Adrenal gland (tissue), 5 donors: ENCODE measurements at regions not wholly inside any gene's neighbourhood (a gene's known extent, or its start where the extent isn't known, plus 50 kb on each side); places are given as distances from the start of the nearest gene placed in this dataset.

Source experiments
- POLR2A ChIP-seq, 2 donors: fragments of 450-650 bp; IDR thresholded peaks; one replicate each; pipeline ENCODE4 v1.6.1; 2017; ENCODE audit warnings: antibody characterized with exemption in 2 of 2, mild to moderate bottlenecking in 2 of 2, moderate library complexity in 1 of 2
- TF ChIP-seq, protein P1 (sequence below), 6 experiments: fragments of 450-650 bp in 4 of 6; fragments of 200-600 bp in 2 of 6; sonication (generic) in 1 of 6; IDR thresholded peaks; 1 replicate in 5 of 6; 2 replicates in 1 of 6; pipeline versions ENCODE4 v1.5.1 to v1.8.0; 2016 to 2021; ENCODE audit warnings: antibody characterized with exemption in 6 of 6, mild to moderate bottlenecking in 2 of 6, moderate library complexity in 1 of 6
- donor health status: DM: no; HTN: no; CAD: no.

DNA sequence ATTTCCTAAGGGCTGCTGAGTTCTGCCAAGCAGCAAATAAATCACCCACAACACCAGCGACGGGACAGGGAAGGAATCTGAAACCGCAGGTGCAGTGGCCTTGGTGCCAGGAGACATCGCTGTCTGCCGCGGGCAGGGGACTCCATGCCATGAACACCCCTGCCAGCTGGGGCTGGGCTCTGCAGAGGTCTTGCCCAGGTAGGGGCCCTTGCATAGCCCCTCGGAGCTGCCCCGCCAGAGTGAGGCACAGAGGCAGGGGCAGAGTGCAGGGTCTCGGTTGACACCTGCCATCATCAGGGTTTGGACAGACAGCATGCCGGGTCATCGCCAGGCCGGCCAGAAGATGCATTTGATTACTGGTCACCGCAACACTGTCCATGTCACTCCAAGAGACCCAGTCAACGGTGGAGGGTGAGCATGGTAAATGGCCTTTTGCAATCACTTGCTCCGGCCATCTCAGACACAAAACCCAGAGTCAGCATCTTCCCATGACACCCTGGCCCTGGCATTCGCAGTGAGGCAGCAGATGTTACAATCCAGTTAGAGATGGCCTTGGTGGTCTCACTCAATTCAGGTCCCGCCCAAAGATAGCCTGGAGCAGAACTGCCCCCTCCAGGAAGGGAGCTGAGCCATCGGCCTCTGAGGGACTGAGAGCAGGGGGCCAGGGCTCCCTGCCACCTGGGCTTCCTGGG, 255.4 kb downstream of the NDUFA10 start:
- TF ChIP-seq, protein P1, sequence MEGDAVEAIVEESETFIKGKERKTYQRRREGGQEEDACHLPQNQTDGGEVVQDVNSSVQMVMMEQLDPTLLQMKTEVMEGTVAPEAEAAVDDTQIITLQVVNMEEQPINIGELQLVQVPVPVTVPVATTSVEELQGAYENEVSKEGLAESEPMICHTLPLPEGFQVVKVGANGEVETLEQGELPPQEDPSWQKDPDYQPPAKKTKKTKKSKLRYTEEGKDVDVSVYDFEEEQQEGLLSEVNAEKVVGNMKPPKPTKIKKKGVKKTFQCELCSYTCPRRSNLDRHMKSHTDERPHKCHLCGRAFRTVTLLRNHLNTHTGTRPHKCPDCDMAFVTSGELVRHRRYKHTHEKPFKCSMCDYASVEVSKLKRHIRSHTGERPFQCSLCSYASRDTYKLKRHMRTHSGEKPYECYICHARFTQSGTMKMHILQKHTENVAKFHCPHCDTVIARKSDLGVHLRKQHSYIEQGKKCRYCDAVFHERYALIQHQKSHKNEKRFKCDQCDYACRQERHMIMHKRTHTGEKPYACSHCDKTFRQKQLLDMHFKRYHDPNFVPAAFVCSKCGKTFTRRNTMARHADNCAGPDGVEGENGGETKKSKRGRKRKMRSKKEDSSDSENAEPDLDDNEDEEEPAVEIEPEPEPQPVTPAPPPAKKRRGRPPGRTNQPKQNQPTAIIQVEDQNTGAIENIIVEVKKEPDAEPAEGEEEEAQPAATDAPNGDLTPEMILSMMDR (IDR thresholded peaks at IDR 0.05), result no peak
- TF ChIP-seq POLR2A (IDR thresholded peaks at IDR 0.05), result no peak
